H1 (cell line): ENCODE measurements at regions not wholly inside any gene's neighbourhood (a gene's known extent, or its start where the extent isn't known, plus 50 kb on each side); places are given as distances from the start of the nearest gene placed in this dataset.
A peak's percentile ranks its signal among the peaks of the same experiment; 100 is the strongest.

ENCODE experiments used
- CTCF ChIA-PET: fragments of 300-600 bp; sonication (Branson Sonifier 250); formaldehyde crosslinking; loops from one replicate; lab custom pipeline; 2021; ENCODE audit not compliant: partially characterized antibody; lab: Charles Lee
- POLR2A ChIA-PET: fragments of 300-600 bp; sonication (Branson Sonifier 250); formaldehyde crosslinking; loops from one replicate; lab custom pipeline; 2021; ENCODE audit warnings: inconsistent platforms; ENCODE audit not compliant: partially characterized antibody; lab: Charles Lee
- DNase-seq, 2 experiments: peaks; one replicate each; pipeline versions ENCODE4 v3.0.0 to v3.0.0-alpha.2; 2010 to 2022; ENCODE audit warnings: low spot score in 2 of 2, low read depth in 1 of 2, mixed read lengths in 1 of 2
- FAIRE-seq: peaks from 2 replicates; lab custom pipeline; 2011; peaks lifted over from hg19 to GRCh38; lab: Jason Lieb, UNC
- H2AFZ ChIP-seq: 2 replicates; pipeline ENCODE4 v1.8.1; 2012; ENCODE audit warnings: low read length, inconsistent platforms
- H2AK5ac ChIP-seq: 2 replicates; pipeline ENCODE4 v1.6.1; 2013; ENCODE audit warnings: low read depth, low read length
- H2BK120ac ChIP-seq: replicated peaks from 2 replicates; pipeline ENCODE3; 2013; ENCODE audit warnings: low read depth, low read length, inconsistent platforms
- H2BK12ac ChIP-seq: 2 replicates; pipeline ENCODE4 v1.6.1; 2013; ENCODE audit warnings: low read depth, low read length
- H2BK15ac ChIP-seq: 2 replicates; pipeline ENCODE4 v1.6.1; 2013; ENCODE audit warnings: low read length
- H2BK20ac ChIP-seq: 2 replicates; pipeline ENCODE4 v1.6.1; 2013; ENCODE audit warnings: low read length
- H2BK5ac ChIP-seq: 2 replicates; pipeline ENCODE4 v1.6.1; 2013; ENCODE audit warnings: low read depth, low read length
- H3K14ac ChIP-seq: 2 replicates; pipeline ENCODE4 v1.6.1; 2013; ENCODE audit warnings: inconsistent platforms; ENCODE audit not compliant: insufficient read length
- H3K18ac ChIP-seq: 2 replicates; pipeline ENCODE4 v1.6.1; 2013; ENCODE audit warnings: low read length; ENCODE audit errors: extremely low read depth
- H3K23ac ChIP-seq: 2 replicates; pipeline ENCODE4 v1.6.1; 2013; ENCODE audit warnings: inconsistent platforms; ENCODE audit not compliant: insufficient read length
- H3K23me2 ChIP-seq: 2 replicates; pipeline ENCODE4 v1.6.1; 2013; ENCODE audit warnings: low read depth, low read length
- H3K27ac ChIP-seq: 2 replicates; pipeline ENCODE4 v1.6.1; 2011; ENCODE audit warnings: low read depth, low read length, inconsistent platforms
- H3K27me3 ChIP-seq, 4 experiments: replicated peaks in 1 of 4; 1 replicate in 1 of 4; 2 replicates in 3 of 4; pipeline versions ENCODE4 v1.6.1 to v1.8.1; 2011 to 2013; ENCODE audit warnings: low read length in 3 of 4, mild to moderate bottlenecking in 3 of 4, inconsistent platforms in 2 of 4, mixed read lengths in 2 of 4, moderate library complexity in 1 of 4; ENCODE audit not compliant: control insufficient read depth in 3 of 4, insufficient read depth in 3 of 4; ENCODE audit errors: extremely low read depth in 1 of 4
- H3K36me3 ChIP-seq, 4 experiments: 2 replicates each; pipeline versions ENCODE4 v1.6.1 to v1.8.1; 2011 to 2013; ENCODE audit warnings: mild to moderate bottlenecking in 4 of 4, low read length in 3 of 4, moderate library complexity in 2 of 4, control low read depth in 1 of 4, inconsistent platforms in 1 of 4; ENCODE audit not compliant: insufficient read depth in 4 of 4, control insufficient read depth in 2 of 4
- H3K4ac ChIP-seq: replicated peaks from 2 replicates; pipeline ENCODE3; 2013; ENCODE audit warnings: low read length, low read depth, mixed read lengths, inconsistent platforms; ENCODE audit not compliant: insufficient read length
- H3K4me1 ChIP-seq, 4 experiments: replicated peaks in 1 of 4; 1 replicate in 1 of 4; 2 replicates in 3 of 4; pipeline versions ENCODE4 v1.6.1 to v1.8.1; 2011 to 2013; ENCODE audit warnings: low read length in 3 of 4, inconsistent platforms in 2 of 4, mixed read lengths in 1 of 4; ENCODE audit not compliant: insufficient read depth in 4 of 4, control insufficient read depth in 3 of 4
- H3K4me2 ChIP-seq, 2 experiments: 2 replicates each; pipeline versions ENCODE4 v1.6.1 to v1.8.1; 2011 to 2013; ENCODE audit warnings: low read depth in 2 of 2, low read length in 2 of 2, control low read depth in 1 of 2, inconsistent platforms in 1 of 2, mild to moderate bottlenecking in 1 of 2; ENCODE audit not compliant: insufficient read depth in 1 of 2
- H3K4me3 ChIP-seq, 4 experiments: fragments of 200-600, 300-600 bp in 1 of 4; sonication (generic), shearing (Covaris generic), sonication (Bioruptor Twin) in 1 of 4; 2 replicates each; pipeline versions ENCODE4 v1.5.1 to v1.8.1; 2011 to 2016; ENCODE audit warnings: low read length in 4 of 4, low read depth in 3 of 4, control low read depth in 2 of 4, inconsistent platforms in 2 of 4, mild to moderate bottlenecking in 2 of 4, mixed read lengths in 1 of 4, moderate library complexity in 1 of 4; ENCODE audit not compliant: insufficient read depth in 2 of 4; ENCODE audit errors: extremely low read depth in 1 of 4
- H3K56ac ChIP-seq: replicated peaks from 2 replicates; pipeline ENCODE3; 2013; ENCODE audit warnings: low read depth, mild to moderate bottlenecking, mixed read lengths, low read length, inconsistent platforms; ENCODE audit not compliant: insufficient read length
- H3K79me1 ChIP-seq: 2 replicates; pipeline ENCODE4 v1.6.1; 2013; ENCODE audit warnings: low read depth, low read length, control low read depth
- H3K79me2 ChIP-seq, 2 experiments: 2 replicates each; pipeline versions ENCODE4 v1.6.1 to v1.8.1; 2012 to 2013; ENCODE audit warnings: low read length in 2 of 2, mild to moderate bottlenecking in 2 of 2, inconsistent platforms in 1 of 2; ENCODE audit not compliant: insufficient read depth in 2 of 2, control insufficient read depth in 1 of 2
- H3K9ac ChIP-seq, 4 experiments: replicated peaks in 1 of 4; 1 replicate in 1 of 4; 2 replicates in 3 of 4; pipeline versions ENCODE4 v1.6.1 to v1.8.1; 2011 to 2013; ENCODE audit warnings: low read depth in 3 of 4, low read length in 3 of 4, control low read depth in 2 of 4, mild to moderate bottlenecking in 2 of 4, moderate library complexity in 2 of 4, inconsistent platforms in 1 of 4; ENCODE audit errors: extremely low read depth in 1 of 4
- H3K9me3 ChIP-seq, 2 experiments: 2 replicates each; pipeline versions ENCODE4 v1.6.1 to v1.8.1; 2012 to 2013; ENCODE audit warnings: mild to moderate bottlenecking in 2 of 2, moderate library complexity in 2 of 2, control low read depth in 1 of 2, inconsistent platforms in 1 of 2, low read depth in 1 of 2, low read length in 1 of 2, mixed read lengths in 1 of 2; ENCODE audit not compliant: insufficient read depth in 2 of 2
- H4K20me1 ChIP-seq, 2 experiments: replicated peaks in 1 of 2; 2 replicates each; pipeline versions ENCODE3 to v1.8.1; 2011 to 2013; ENCODE audit warnings: inconsistent platforms in 2 of 2, low read length in 2 of 2, mild to moderate bottlenecking in 1 of 2; ENCODE audit not compliant: insufficient read depth in 2 of 2, control insufficient read depth in 1 of 2
- H4K5ac ChIP-seq: 2 replicates; pipeline ENCODE4 v1.6.1; 2013; ENCODE audit warnings: low read length, low read depth, mixed read lengths, inconsistent platforms; ENCODE audit not compliant: insufficient read length
- H4K8ac ChIP-seq: 2 replicates; pipeline ENCODE4 v1.8.0; 2013; ENCODE audit warnings: mild to moderate bottlenecking, moderate library complexity, low read length, inconsistent platforms; ENCODE audit not compliant: insufficient read depth; ENCODE audit errors: extremely low read depth
- H4K91ac ChIP-seq: replicated peaks from 2 replicates; pipeline ENCODE3; 2013; ENCODE audit warnings: low read length, mixed read lengths, inconsistent platforms; ENCODE audit not compliant: insufficient read length
- GTF2F1 ChIP-seq: IDR thresholded peaks from 2 replicates; pipeline ENCODE4 v1.6.1; 2012; ENCODE audit warnings: low read depth, low read length, improper control_type of control experiment, borderline replicate concordance
- KDM5A ChIP-seq: fragments of 200-600 bp; IDR thresholded peaks from 2 replicates; pipeline ENCODE4 v1.7.1; 2012; ENCODE audit warnings: mild to moderate bottlenecking, low read length, inconsistent platforms, mixed read lengths
- PHF8 ChIP-seq: fragments of 200-600 bp; sonication (generic); conservative IDR thresholded peaks from 2 replicates; pipeline ENCODE4 v1.7.1; 2012; ENCODE audit warnings: low read depth, mild to moderate bottlenecking, inconsistent platforms, low read length, moderate library complexity
- POLR2AphosphoS5 ChIP-seq: IDR thresholded peaks from 2 replicates; pipeline ENCODE4 v1.6.1; 2011; ENCODE audit warnings: low read depth, low read length
- SRF ChIP-seq: IDR thresholded peaks from 2 replicates; pipeline ENCODE4 v1.6.1; 2011; ENCODE audit warnings: mild to moderate bottlenecking, low read depth, low read length, moderate library complexity
- TCF12 ChIP-seq: IDR thresholded peaks from 2 replicates; pipeline ENCODE4 v1.6.1; 2011; ENCODE audit warnings: low read depth, mild to moderate bottlenecking, low read length
- USF2 ChIP-seq: IDR thresholded peaks from 2 replicates; pipeline ENCODE4 v1.6.1; 2011; ENCODE audit warnings: low read length, improper control_type of control experiment
- WGBS, 2 experiments: shearing (Covaris generic) in 1 of 2; methylation state at CpG; one replicate each; pipeline versions ENCODE4 v1.1.6 to v1.1.7; 2013 to 2015; ENCODE audit warnings: low lambda C conversion rate in 2 of 2, mixed read lengths in 2 of 2, inconsistent platforms in 1 of 2, low coverage in 1 of 2, missing lambda C conversion rate in 1 of 2; ENCODE audit not compliant: insufficient replicate concordance in 2 of 2, insufficient coverage in 1 of 2, insufficient read length in 1 of 2; ENCODE audit errors: extremely low coverage in 1 of 2, missing lambda C conversion rate in 1 of 2; 5-methylcytosine and 5-hydroxymethylcytosine counted together

GRCh38 chr10:2462581-2462980 is 604.8 kb upstream of the PFKP start:
- POLR2A ChIA-PET = no interaction called here

More at GRCh38 chr10:2462581-2462980, 604.8 kb upstream of the PFKP start:
- Histone ChIP-seq H2BK120ac (no peak overlapping the region), H3K56ac (no peak overlapping the region), H3K27ac (no peak overlapping the region), H2AK5ac (no peak overlapping the region), H3K4ac (no peak overlapping the region), H2BK15ac (no peak overlapping the region), H3K14ac (no peak overlapping the region), H3K9me3 (peaks cover 0 to 6% of the 10 kb centered on the region in 2 experiments; a peak in 1 of 4 replicates), H2BK5ac (no peak overlapping the region), H3K18ac (no peak overlapping the region), H2AFZ (0 out of 2 replicates have a peak overlapping the region, but pooled peaks have one; percentile 84), H3K4me2 (no peak overlapping the region), H2BK20ac (no peak overlapping the region), H3K36me3 (no peaks in the 10 kb centered on the region; a peak in 1 of 8 replicates), H3K4me3 (no peak overlapping the region), H2BK12ac (no peak overlapping the region), H3K23ac (no peak overlapping the region), H3K79me1 (no peaks in the 10 kb centered on the region), H4K91ac (no peak overlapping the region), H3K4me1 (no peaks in the 10 kb centered on the region), H4K5ac (no peak overlapping the region), H3K79me2 (no peaks in the 10 kb centered on the region), H4K20me1 (no peaks in the 10 kb centered on the region), H4K8ac (no peak overlapping the region), H3K23me2 (no peaks in the 10 kb centered on the region), H3K9ac (no peak overlapping the region), H3K27me3 (no peaks in the 10 kb centered on the region)
- FAIRE-seq (no peak), DNase-seq (no peak)
- CTCF ChIA-PET = interaction anchor here (1.1 kb wide), 1 partner anchor 12 kb away, joined by 4 read pairs; no protein-coding TSS in a partner anchor
- TF ChIP-seq USF2 = no peak
- no peak for TF ChIP-seq KDM5A
- no peak for TF ChIP-seq SRF
- TF ChIP-seq PHF8 = no peak
- TF ChIP-seq POLR2AphosphoS5 = no peak
- TF ChIP-seq TCF12 = no peak
- no peak for TF ChIP-seq GTF2F1
- 92% methylated on average over 1 of the region's 1 CpG; no CpG with 5 or more reads in 1 of the 2 experiments for WGBS, 2 experiments
